Neural progenitor cell (in vitro differentiated cells): ENCODE measurements at regions not wholly inside any gene's neighbourhood (a gene's known extent, or its start where the extent isn't known, plus 50 kb on each side); places are given as distances from the start of the nearest gene placed in this dataset.
A peak's percentile ranks its signal among the peaks of the same experiment; 100 is the strongest.

Experiments
- DNase-seq: peaks from one replicate; pipeline ENCODE4 v3.0.0-alpha.2; 2016; ENCODE audit warnings: low spot score
- H2AFZ ChIP-seq: fragments of 200-600 bp; sonication (generic); replicated peaks from 2 replicates; pipeline ENCODE4 v1.6.1; 2016; ENCODE audit warnings: antibody characterized with exemption
- H3F3A ChIP-seq: fragments of 200-600 bp; sonication (generic); 2 replicates; pipeline ENCODE4 v1.6.1; 2016; ENCODE audit warnings: antibody characterized with exemption, low read depth
- H3K27ac ChIP-seq: fragments of 200-600 bp; sonication (generic); 2 replicates; pipeline ENCODE4 v1.5.1; 2016; ENCODE audit warnings: mild to moderate bottlenecking
- H3K27me3 ChIP-seq: fragments of 200-600 bp; sonication (generic); 2 replicates; pipeline ENCODE4 v1.6.1; 2016; ENCODE audit warnings: mild to moderate bottlenecking, moderate library complexity
- H3K36me3 ChIP-seq: fragments of 200-600 bp; sonication (generic); 2 replicates; pipeline ENCODE4 v1.5.1; 2016
- H3K4me1 ChIP-seq: fragments of 200-600 bp; sonication (generic); 2 replicates; pipeline ENCODE4 v1.6.1; 2016; ENCODE audit warnings: mixed run types
- H3K4me2 ChIP-seq: fragments of 200-600 bp; sonication (generic); 2 replicates; pipeline ENCODE4 v1.6.1; 2016
- H3K4me3 ChIP-seq: fragments of 200-600 bp; sonication (generic); 2 replicates; pipeline ENCODE4 v1.5.1; 2016
- H3K79me2 ChIP-seq: fragments of 200-600 bp; sonication (generic); 2 replicates; pipeline ENCODE4 v1.6.1; 2016; ENCODE audit warnings: low read depth
- H3K9ac ChIP-seq: fragments of 200-600 bp; sonication (generic); 2 replicates; pipeline ENCODE4 v1.6.1; 2016
- H3K9me3 ChIP-seq: fragments of 200-600 bp; sonication (generic); 2 replicates; pipeline ENCODE4 v1.5.1; 2016; ENCODE audit warnings: low read depth
- H4K20me1 ChIP-seq: fragments of 200-600 bp; sonication (generic); 2 replicates; pipeline ENCODE4 v1.6.1; 2016; ENCODE audit warnings: low read depth
- H3K27ac Mint-ChIP-seq: 3 replicates; pipeline ENCODE4 v1.8.0; 2021; ENCODE audit warnings: mixed read lengths
- H3K27me3 Mint-ChIP-seq: 2 replicates; pipeline ENCODE4 v1.8.0; 2022; ENCODE audit warnings: low read depth, mild to moderate bottlenecking, inconsistent platforms, moderate library complexity, mixed read lengths; ENCODE audit not compliant: insufficient read depth
- H3K36me3 Mint-ChIP-seq: 3 replicates; pipeline ENCODE4 v1.8.0; 2021; ENCODE audit warnings: mixed read lengths
- H3K4me1 Mint-ChIP-seq: 3 replicates; pipeline ENCODE4 v1.8.0; 2021; ENCODE audit warnings: mixed read lengths
- H3K4me3 Mint-ChIP-seq: 3 replicates; pipeline ENCODE4 v1.8.0; 2021; ENCODE audit warnings: mild to moderate bottlenecking, moderate library complexity, mixed read lengths
- H3K9me3 Mint-ChIP-seq: 3 replicates; pipeline ENCODE4 v1.8.0; 2020; ENCODE audit warnings: mixed read lengths
- EZH2 ChIP-seq: fragments of 200-600 bp; sonication (generic); IDR thresholded peaks from 2 replicates; pipeline ENCODE4 v1.6.1; 2017; ENCODE audit warnings: antibody characterized with exemption, mild to moderate bottlenecking, moderate library complexity
- EZH2phosphoT487 ChIP-seq: fragments of 200-600 bp; sonication (generic); IDR thresholded peaks from 2 replicates; pipeline ENCODE4 v1.6.1; 2017; ENCODE audit warnings: antibody characterized with exemption
- TF ChIP-seq, protein P1 (sequence below): fragments of 200-600 bp; sonication (generic); IDR thresholded peaks from 2 replicates; pipeline ENCODE4 v1.5.1; 2017; ENCODE audit warnings: antibody characterized with exemption, mild to moderate bottlenecking

DNA sequence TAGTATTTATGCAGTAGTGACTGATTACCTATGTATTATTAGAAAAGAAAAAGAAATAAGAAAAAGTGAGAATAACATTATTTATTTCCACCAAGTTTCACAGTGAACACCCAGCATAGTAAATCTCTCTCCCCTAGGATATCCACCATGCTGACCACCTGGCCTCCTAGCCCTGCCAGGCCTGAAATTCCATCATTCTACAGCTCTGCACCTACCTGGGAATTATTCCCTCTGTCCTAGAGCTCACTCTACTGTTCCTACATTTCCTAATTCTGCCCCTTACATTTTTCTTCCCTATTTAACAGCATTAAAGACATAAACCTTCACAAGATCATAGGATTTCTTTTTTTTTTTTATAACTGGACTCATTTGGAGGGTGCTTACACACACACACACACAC, 525.3 kb upstream of the PPP2R3A start:
- Histone ChIP-seq H3K9ac (no peak overlapping the region), H3K4me3 (no peak overlapping the region), H3K79me2 (peaks cover 5% of the 10 kb centered on the region), H4K20me1 (no peaks in the 10 kb centered on the region), H3K4me1 (no peaks in the 10 kb centered on the region), H3F3A (peaks cover 16% of the 10 kb centered on the region), H3K4me2 (no peak overlapping the region), H3K27ac (no peak overlapping the region), H3K36me3 (no peaks in the 10 kb centered on the region), H2AFZ (peak overlapping the region; percentile 91), H3K9me3 (peaks cover 4% of the 10 kb centered on the region), H3K27me3 (no peaks in the 10 kb centered on the region)
- no peaks in the 10 kb centered on the region for H3K36me3 Mint-ChIP-seq
- H3K4me1 Mint-ChIP-seq, result peaks cover 5% of the 10 kb centered on the region
- TF ChIP-seq EZH2phosphoT487 (no peak), EZH2 (no peak)
- TF ChIP-seq, protein P1, sequence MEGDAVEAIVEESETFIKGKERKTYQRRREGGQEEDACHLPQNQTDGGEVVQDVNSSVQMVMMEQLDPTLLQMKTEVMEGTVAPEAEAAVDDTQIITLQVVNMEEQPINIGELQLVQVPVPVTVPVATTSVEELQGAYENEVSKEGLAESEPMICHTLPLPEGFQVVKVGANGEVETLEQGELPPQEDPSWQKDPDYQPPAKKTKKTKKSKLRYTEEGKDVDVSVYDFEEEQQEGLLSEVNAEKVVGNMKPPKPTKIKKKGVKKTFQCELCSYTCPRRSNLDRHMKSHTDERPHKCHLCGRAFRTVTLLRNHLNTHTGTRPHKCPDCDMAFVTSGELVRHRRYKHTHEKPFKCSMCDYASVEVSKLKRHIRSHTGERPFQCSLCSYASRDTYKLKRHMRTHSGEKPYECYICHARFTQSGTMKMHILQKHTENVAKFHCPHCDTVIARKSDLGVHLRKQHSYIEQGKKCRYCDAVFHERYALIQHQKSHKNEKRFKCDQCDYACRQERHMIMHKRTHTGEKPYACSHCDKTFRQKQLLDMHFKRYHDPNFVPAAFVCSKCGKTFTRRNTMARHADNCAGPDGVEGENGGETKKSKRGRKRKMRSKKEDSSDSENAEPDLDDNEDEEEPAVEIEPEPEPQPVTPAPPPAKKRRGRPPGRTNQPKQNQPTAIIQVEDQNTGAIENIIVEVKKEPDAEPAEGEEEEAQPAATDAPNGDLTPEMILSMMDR, result no peak
- H3K9me3 Mint-ChIP-seq, result peaks cover 4% of the 10 kb centered on the region
- no peaks in the 10 kb centered on the region for H3K27me3 Mint-ChIP-seq
- no peak for DNase-seq
- no peak overlapping the region for H3K4me3 Mint-ChIP-seq
- no peak overlapping the region for H3K27ac Mint-ChIP-seq

- Histone ChIP-seq H3K36me3 (no peaks in the 10 kb centered on the region), H3K27me3 (no peaks in the 10 kb centered on the region), H3F3A (peaks cover 16% of the 10 kb centered on the region), H3K27ac (no peak overlapping the region), H3K9ac (no peak overlapping the region), H3K4me3 (no peak overlapping the region), H3K4me1 (no peaks in the 10 kb centered on the region), H2AFZ (peak overlapping the region; percentile 91), H3K9me3 (peaks cover 4% of the 10 kb centered on the region), H3K4me2 (no peak overlapping the region), H4K20me1 (no peaks in the 10 kb centered on the region), H3K79me2 (peaks cover 5% of the 10 kb centered on the region)
- no peaks in the 10 kb centered on the region for H3K27me3 Mint-ChIP-seq
- H3K27ac Mint-ChIP-seq, result no peak overlapping the region
- H3K9me3 Mint-ChIP-seq, result peaks cover 4% of the 10 kb centered on the region
- peaks cover 5% of the 10 kb centered on the region for H3K4me1 Mint-ChIP-seq
- no peaks in the 10 kb centered on the region for H3K36me3 Mint-ChIP-seq
- DNase-seq, result no peak
- H3K4me3 Mint-ChIP-seq, result no peak overlapping the region
- TF ChIP-seq EZH2phosphoT487, result no peak
- TF ChIP-seq, protein P1, result no peak
- no peak for TF ChIP-seq EZH2
Observed at GRCh38 chr3:135440746-135441145, 524.8 kb upstream of the PPP2R3A start.

- Histone ChIP-seq H3K4me1 (no peaks in the 10 kb centered on the region), H3F3A (peaks cover 11% of the 10 kb centered on the region), H3K9ac (no peak overlapping the region), H3K4me2 (no peak overlapping the region), H3K27me3 (no peaks in the 10 kb centered on the region), H4K20me1 (no peaks in the 10 kb centered on the region), H3K36me3 (no peaks in the 10 kb centered on the region), H3K9me3 (no peaks in the 10 kb centered on the region), H3K4me3 (no peak overlapping the region), H2AFZ (no peak overlapping the region), H3K79me2 (no peaks in the 10 kb centered on the region), H3K27ac (no peak overlapping the region)
- Mint-ChIP-seq H3K27ac (no peak overlapping the region), H3K4me1 (peaks cover 3% of the 10 kb centered on the region), H3K27me3 (peaks cover 2% of the 10 kb centered on the region), H3K36me3 (no peaks in the 10 kb centered on the region), H3K4me3 (no peak overlapping the region), H3K9me3 (no peaks in the 10 kb centered on the region)
- no peak for DNase-seq
- no peak for TF ChIP-seq EZH2phosphoT487
- TF ChIP-seq, protein P1, result no peak
- no peak for TF ChIP-seq EZH2
Observed at GRCh38 chr3:135444058-135444457, 521.5 kb upstream of the PPP2R3A start.
